WI38 (cell line): ENCODE measurements at regions not wholly inside any gene's neighbourhood (a gene's known extent, or its start where the extent isn't known, plus 50 kb on each side); places are given as distances from the start of the nearest gene placed in this dataset.

Source experiments
- H3K4me3 ChIP-seq: 2 replicates; pipeline ENCODE4 v1.5.1; 2011; ENCODE audit warnings: low read depth, mild to moderate bottlenecking, control low read depth, low read length
- TF ChIP-seq, protein P1 (sequence below): IDR thresholded peaks from 2 replicates; pipeline ENCODE4 v1.5.1; 2012; ENCODE audit warnings: low read depth, mild to moderate bottlenecking, control low read depth, low read length

DNA sequence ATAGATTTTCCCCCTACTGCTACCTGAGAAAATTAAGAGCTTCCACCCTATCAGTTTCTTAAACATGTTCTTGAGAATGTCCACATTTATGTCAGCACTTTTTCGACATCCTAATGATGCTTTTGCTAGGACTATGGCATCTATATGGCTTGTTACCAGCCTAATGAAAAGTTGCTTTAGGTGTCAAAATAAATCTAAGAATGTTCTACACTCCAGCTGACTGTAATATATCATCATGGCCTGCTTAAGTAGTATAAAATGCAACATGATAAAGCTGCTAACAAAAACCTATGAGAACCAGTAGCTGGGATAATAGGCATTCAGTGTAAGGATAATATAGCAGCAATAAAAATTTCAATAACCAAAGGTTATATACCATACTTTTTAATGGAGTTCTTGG is 1983.5 kb upstream of the CELF4 start:
- no peak overlapping the region for H3K4me3 ChIP-seq
- TF ChIP-seq, protein P1, sequence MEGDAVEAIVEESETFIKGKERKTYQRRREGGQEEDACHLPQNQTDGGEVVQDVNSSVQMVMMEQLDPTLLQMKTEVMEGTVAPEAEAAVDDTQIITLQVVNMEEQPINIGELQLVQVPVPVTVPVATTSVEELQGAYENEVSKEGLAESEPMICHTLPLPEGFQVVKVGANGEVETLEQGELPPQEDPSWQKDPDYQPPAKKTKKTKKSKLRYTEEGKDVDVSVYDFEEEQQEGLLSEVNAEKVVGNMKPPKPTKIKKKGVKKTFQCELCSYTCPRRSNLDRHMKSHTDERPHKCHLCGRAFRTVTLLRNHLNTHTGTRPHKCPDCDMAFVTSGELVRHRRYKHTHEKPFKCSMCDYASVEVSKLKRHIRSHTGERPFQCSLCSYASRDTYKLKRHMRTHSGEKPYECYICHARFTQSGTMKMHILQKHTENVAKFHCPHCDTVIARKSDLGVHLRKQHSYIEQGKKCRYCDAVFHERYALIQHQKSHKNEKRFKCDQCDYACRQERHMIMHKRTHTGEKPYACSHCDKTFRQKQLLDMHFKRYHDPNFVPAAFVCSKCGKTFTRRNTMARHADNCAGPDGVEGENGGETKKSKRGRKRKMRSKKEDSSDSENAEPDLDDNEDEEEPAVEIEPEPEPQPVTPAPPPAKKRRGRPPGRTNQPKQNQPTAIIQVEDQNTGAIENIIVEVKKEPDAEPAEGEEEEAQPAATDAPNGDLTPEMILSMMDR, result no peak

DNA sequence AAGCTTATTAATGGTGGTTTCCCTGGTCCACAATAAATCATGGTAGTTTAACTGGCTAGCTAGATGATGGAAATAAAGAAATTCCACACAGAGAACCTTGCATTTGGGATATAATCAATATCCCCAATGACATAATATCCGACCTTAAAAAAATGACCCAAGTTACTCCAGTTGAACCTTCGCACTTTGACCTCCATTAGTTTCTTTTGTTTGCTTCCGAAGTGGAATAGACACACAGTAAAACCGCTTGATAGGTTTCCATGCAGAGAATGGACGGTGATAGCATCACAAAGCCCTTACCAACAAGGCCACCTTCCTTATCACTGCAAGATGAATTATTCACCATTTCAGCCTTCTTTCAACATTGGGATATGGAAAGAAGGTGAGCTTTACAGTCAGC is 1966.1 kb upstream of the CELF4 start:
- H3K4me3 ChIP-seq, result no peak overlapping the region
- TF ChIP-seq, protein P1, result no peak

DNA sequence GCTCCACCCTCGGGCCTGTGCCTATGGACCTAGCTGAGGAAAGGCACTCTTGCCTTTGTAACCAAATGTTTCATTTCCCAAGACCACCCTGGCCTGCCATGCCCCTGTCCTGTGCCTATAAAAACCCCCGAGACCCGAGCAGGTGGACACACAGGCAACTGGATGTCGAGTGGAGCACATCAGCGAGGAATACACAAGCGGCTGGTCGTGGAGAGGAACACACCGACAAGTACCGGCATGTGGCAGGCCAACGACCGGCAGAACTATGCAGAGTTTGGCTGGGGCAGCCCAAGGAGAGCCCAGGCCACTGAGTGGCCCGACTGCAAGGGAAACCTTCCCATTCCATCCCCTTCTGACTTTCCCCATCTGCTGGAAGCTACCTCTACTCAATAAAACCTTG is 1963.8 kb upstream of the CELF4 start:
- H3K4me3 ChIP-seq, result no peak overlapping the region
- TF ChIP-seq, protein P1, result no peak

DNA sequence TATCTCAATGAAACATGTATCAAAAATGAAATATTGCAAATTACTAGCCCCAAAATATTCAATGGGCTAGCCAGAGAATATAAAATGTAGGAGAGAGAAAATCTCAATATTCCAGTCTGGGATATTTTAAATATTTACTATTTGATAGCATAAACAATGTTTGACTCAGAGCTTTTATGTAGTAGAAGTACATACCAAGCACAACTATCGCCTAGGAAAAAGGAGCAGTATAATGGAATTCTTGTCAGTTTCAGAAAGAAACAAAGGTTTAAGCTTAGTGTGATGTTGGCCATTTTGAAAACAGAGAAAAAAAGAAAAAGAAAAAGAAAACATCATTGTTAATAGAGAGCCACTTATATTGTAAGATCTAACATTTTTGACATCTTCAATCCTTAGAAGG is 1961.9 kb upstream of the CELF4 start:
- no peak overlapping the region for H3K4me3 ChIP-seq
- TF ChIP-seq, protein P1, result no peak

DNA sequence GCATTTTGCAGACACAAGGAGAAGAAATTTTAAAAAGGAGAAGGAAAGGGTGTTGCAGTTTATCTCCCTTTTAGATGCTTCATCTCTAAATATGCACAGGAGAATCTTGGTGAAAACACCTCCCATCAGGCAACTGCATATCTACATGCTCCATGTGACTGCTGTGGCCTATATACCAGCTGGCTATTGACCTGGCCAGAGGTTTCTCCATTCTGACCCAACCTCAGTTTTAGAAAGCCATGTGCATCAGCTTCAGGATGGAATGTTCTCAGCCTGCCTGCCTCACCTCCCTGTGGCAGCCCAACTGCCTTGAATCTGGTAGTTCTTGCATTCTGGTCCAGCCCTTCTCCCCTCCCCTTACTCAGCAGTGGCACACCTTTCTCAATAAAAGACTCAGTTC is 1958.8 kb upstream of the CELF4 start:
- TF ChIP-seq, protein P1, result no peak
- no peak overlapping the region for H3K4me3 ChIP-seq

DNA sequence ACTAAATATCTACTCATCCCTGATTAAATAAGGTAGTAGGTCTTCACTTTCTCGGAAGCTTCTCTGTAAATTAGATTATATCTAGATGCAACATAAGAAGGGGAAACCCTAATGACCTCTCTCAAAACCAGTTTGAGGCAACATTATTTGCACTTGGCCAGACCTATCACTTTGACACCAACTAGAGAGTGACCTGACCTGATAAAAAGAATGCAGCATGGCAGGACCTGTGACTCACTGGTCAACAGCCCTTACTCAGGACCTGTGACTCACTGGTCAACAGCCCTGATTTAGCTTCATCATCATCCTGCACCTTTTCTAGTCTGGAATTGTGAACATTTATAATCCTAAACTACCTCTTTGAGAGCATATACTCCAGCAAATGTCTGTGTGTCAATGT is 1957.7 kb upstream of the CELF4 start:
- TF ChIP-seq, protein P1, result no peak
- no peak overlapping the region for H3K4me3 ChIP-seq

DNA sequence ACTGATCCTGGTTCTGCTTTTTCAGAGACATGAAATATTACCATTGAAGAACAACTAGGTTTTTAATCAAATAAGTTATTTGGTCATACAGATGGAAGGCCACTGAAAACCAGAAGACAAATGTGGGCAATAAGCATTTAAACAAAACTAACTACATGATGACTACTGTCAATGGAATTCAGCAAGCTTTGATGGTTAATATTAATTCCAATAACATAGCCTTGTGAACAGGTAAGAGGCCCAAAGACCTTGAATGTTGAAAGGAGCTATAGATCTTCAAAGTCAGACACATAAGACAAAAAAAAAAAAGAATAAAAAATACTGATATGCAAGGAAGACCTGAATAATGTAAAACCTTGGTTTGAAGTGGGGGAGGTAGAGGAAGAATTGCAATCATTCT is 1955.6 kb upstream of the CELF4 start:
- TF ChIP-seq, protein P1, result no peak
- H3K4me3 ChIP-seq, result no peak overlapping the region
